ENCODE measurements at regions not wholly inside any gene's neighbourhood (a gene's known extent, or its start where the extent isn't known, plus 50 kb on each side); places are given as distances from the start of the nearest gene placed in this dataset.
"Not testable (repeated sequence)": the region's sequence is repeated elsewhere in the genome, so short reads cannot be mapped to it uniquely, and the experiment has no call there.

GRCh38 chr20:61073376-61073775, 178.7 kb upstream of the CDH4 start:
- DNase-seq: no peak

GRCh38 chr20:61082720-61083119, 169.3 kb upstream of the CDH4 start:
- no peak for DNase-seq

- no peak for DNase-seq
These were observed 168.6 kb upstream of the CDH4 start for GRCh38 chr20:61083431-61083830.

- DNase-seq: no peak
These were observed 166.0 kb upstream of the CDH4 start for GRCh38 chr20:61086031-61086430.

- no peak for DNase-seq
These were observed 161.5 kb upstream of the CDH4 start for GRCh38 chr20:61090541-61090940.

- DNase-seq: no peak
These were observed 159.8 kb upstream of the CDH4 start for GRCh38 chr20:61092251-61092650.

- no peak for DNase-seq
These were observed 157.5 kb upstream of the CDH4 start for GRCh38 chr20:61094581-61094980.

- DNase-seq: no peak
These were observed 155.6 kb upstream of the CDH4 start for GRCh38 chr20:61096463-61096862.

- DNase-seq: no peak
These were observed 152.3 kb upstream of the CDH4 start for GRCh38 chr20:61099806-61100205.

- DNase-seq: no peak
These were observed 151.6 kb upstream of the CDH4 start for GRCh38 chr20:61100489-61100888.

- not testable (repeated sequence) for DNase-seq
These were observed 150.7 kb upstream of the CDH4 start for GRCh38 chr20:61101321-61101720.

- DNase-seq: no peak
These were observed 147.8 kb upstream of the CDH4 start for GRCh38 chr20:61104232-61104631.

- DNase-seq: no peak
These were observed 146.7 kb upstream of the CDH4 start for GRCh38 chr20:61105395-61105794.

GRCh38 chr20:61106438-61106837, 145.6 kb upstream of the CDH4 start:
- DNase-seq: no peak

GRCh38 chr20:61109221-61109805, 142.7 kb upstream of the CDH4 start:
- DNase-seq: no peak

GRCh38 chr20:61112515-61112914, 139.5 kb upstream of the CDH4 start:
- DNase-seq: no peak

- DNase-seq: no peak
These were observed 138.3 kb upstream of the CDH4 start for GRCh38 chr20:61113731-61114130.

GRCh38 chr20:61114493-61115175, 137.4 kb upstream of the CDH4 start:
- no peak for DNase-seq

GRCh38 chr20:61115364-61116065, 136.5 kb upstream of the CDH4 start:
- DNase-seq: no peak

- DNase-seq: no peak
These were observed 134.3 kb upstream of the CDH4 start for GRCh38 chr20:61117725-61118124.

- DNase-seq: no peak
These were observed 133.4 kb upstream of the CDH4 start for GRCh38 chr20:61118429-61119224.

- DNase-seq: no peak
These were observed 132.8 kb upstream of the CDH4 start for GRCh38 chr20:61119273-61119672.

GRCh38 chr20:61119794-61120410, 132.2 kb upstream of the CDH4 start:
- no peak for DNase-seq

All from NCI-H1694 (cell line).